Pulmonary artery endothelial cell (primary cell): ENCODE measurements at regions not wholly inside any gene's neighbourhood (a gene's known extent, or its start where the extent isn't known, plus 50 kb on each side); places are given as distances from the start of the nearest gene placed in this dataset.

Experiments used
- DNase-seq: peaks from one replicate; pipeline ENCODE4 v3.0.0-alpha.2; 2011; ENCODE audit warnings: low read depth, low spot score

DNA sequence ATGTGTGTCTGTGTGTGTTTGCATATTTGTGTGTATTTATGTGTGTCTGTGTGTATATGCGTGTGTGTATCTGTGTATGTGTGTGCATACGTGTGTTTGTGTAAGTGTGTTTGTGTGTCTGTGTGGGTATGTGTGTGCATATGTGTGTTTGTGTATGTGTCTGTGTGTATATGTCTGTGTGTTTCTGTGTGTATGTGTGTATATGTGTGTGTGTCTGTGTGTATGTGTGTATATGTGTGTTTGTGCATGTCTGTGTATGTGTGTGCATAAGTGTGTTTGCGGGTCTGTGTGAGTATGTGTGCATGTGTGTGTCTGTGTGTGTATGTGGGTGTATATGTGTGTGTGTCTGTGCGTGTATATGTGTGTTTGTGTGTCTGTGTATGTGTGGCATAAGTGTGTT is 1030.5 kb upstream of the TMEM132C start:
- DNase-seq, result no peak

DNA sequence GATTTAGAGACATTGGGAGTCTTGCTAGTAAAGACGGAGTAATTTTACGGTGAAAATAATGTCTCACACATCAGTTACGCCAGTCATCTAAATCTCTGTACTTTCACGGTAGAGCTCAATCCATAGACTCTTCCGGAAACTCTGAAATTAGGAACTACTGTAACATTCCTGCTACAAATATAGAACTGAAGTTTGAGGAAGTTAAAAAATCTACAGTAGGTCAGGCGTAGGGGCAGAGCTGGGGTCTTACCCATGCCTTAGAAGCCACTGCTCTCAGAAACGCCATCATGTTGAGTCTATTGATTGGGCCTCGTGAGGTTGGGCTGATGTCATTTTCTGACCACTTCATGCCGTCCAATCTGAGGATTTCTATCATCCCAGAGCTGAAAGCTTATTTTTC is 1029.8 kb upstream of the TMEM132C start:
- no peak for DNase-seq

DNA sequence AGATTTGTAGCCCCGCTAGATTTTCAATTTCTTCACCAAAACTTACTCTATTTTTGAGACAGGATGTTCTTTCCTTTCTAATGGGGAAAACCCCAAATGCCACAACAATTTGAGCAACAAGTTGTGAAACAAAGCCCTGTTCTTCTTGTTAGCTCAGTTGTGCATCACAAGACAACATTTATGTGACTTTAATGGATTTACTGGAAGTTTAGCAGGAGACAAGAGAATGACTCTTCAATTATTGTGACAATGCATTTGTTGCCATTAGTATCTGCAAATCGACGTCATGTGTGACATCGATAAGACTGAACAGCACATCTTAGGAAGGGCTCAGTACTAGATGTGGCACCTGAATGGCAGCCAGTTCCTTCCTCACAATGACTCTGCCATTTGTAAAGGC is 1028.9 kb upstream of the TMEM132C start:
- no peak for DNase-seq

GRCh38 chr12:127239781-127240180 is 1027.2 kb upstream of the TMEM132C start:
- DNase-seq, result no peak

DNA sequence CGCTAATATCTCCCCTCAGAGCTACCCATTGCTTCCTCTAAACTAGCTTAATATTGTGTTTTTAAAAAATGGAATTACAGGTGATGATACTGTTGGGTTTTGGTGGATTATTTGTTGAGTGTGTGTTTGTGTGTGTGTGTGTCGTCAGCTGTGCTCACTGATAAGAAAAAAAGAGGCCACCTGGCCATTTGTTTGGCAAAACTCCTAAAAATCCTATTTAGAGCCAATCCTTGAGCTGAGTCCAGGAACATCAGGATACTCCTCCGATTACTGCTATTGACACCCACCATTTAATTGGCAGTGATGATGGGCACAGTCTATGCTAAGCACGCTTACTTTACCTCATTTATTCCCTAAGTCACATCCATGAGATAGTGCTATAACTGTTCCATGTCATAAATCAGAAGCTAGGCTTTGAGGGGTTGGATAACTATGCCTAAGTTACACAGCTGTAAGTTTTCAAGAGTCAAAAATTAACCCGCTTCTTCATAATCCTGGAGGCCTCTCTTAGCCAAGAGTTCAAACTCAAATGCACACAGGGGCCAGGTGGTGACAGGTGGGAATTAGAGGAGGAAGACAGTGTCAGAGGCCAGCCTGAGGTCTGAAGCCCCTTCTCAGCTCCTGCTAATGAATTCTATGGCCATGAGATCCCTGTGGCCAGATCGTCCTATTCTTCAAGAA is 1026.6 kb upstream of the TMEM132C start:
- DNase-seq, result no peak

GRCh38 chr12:127241072-127241817 is 1025.7 kb upstream of the TMEM132C start:
- no peak for DNase-seq

- no peak for DNase-seq
These were observed 1022.0 kb upstream of the TMEM132C start for GRCh38 chr12:127245009-127245408.

DNA sequence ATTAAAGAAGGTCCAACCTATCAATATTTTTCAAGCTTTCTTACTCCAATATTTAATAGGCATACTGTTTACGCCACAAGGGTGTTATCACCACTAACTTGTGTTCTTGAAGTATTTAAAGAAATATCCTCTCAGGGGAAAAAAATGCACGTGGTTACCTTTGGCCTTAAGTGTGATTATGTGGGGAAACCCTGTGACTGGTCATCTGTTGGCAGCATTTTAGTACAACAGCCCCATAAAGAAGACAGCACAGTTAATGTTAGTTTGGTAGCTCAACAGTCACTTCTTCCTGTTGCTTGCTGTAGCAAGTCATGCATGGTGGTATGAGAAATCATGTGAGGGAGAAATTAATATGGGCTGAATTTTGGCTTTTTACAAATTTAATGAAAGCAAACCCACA is 1021.5 kb upstream of the TMEM132C start:
- no peak for DNase-seq

GRCh38 chr12:127247937-127248336 is 1019.0 kb upstream of the TMEM132C start:
- no peak for DNase-seq

DNA sequence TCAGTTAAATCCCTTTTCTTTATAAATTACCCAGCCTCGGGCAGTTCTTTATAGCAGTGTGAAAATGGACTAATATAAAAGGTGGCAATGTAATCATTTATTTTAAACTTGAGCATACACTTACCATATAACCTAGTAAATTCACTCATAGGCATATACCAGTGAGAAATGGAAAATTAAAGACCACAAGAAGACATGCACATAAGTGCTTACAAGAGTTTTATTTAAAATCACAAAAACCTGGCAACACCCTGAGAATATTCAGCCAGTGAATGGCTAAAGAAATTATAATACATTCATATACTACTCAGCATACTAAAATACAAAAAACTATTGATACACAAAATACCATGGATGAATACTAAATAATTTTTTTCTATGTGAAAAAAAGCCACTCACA is 1017.5 kb upstream of the TMEM132C start:
- no peak for DNase-seq

DNA sequence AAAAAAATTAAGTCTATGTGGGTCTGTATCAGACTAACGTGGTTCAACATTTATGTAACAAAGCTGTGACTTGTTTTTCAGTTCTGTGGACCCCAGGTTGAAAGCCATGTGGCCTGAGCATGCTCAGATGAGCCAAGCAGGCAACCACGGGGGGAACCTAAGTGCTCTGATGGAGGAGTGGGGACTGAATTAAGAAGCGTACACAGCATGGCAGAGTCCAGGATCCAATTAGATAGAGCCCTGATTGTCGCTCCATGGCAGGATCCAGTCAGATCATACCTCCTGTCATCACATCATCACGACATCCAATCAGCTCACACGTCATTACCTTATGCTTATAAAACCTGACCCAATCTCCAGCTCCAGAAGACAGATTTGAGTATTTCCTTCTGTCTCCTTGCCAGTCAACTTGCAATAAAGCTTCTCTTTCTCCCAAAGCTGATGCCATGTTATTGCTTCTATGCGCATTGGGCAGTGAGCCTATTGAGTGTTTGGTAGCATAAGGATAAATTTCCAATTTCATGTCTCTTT is 1013.1 kb upstream of the TMEM132C start:
- DNase-seq, result no peak

DNA sequence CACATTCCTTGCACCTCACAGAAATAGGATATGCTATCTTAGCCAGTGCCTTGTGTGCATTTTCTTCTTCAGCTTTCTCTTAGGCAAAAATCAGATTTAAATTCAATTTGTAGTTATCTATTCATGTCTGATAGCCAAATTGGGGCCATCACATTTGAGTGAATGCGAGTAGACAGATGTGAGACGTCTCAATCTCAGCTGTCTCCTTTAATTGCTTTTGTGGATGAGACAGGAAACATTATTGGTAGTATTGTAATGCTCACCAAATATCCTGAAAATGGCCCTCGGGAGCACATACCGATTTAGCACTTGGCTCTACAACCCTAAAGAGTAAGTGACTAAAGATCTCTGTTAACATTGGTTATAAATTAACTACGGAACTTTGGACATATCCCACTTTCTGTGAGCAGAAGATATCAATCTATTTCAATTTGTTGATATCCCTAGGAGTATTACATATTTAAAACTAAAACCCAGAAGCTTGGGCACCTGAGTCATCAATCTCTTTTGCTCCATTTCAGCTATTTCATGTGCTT is 1012.5 kb upstream of the TMEM132C start:
- DNase-seq, result no peak

- peak; percentile 15 for DNase-seq
These were observed 1009.5 kb upstream of the TMEM132C start for GRCh38 chr12:127257366-127257935.

- no peak for DNase-seq
These were observed 1006.4 kb upstream of the TMEM132C start for GRCh38 chr12:127260531-127260930.

DNA sequence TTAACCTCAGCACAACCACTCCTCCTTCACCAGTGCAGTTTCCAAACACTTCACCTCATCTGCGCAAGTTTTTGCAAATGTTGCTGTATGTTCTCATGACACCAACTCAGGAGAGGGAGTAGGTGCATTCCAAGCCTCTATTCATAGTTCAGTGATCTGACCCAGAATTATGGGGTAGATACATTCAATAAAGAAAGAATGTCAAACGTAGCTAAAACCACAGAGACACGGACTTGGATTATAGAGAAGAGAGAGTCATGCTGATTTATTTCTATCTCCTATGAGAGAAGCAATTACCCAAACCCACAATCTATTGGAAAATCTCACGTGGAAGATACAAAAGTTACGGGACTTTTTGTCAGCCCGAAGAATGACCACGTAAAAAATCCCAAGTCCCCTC is 1006.0 kb upstream of the TMEM132C start:
- DNase-seq, result no peak

DNA sequence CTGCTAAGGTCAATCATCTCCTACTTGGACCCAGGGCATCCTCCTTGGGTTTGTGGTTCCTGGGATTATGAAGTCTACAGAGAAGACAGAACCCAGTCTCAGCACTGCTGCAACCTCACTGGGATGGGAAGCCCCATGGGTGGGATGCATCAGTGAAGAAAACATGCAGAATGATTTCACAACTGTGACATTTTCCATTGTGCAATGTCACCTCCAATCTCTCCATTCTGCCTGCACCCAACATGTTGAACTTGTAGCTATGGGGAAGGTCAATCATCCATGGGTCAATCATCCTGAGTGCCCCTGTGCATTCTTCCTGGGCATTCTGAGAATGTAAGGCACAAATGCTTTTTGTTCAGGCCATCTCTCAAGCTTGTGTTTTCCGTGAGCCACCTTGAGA is 1004.4 kb upstream of the TMEM132C start:
- no peak for DNase-seq

GRCh38 chr12:127263621-127264020 is 1003.3 kb upstream of the TMEM132C start:
- DNase-seq, result no peak

DNA sequence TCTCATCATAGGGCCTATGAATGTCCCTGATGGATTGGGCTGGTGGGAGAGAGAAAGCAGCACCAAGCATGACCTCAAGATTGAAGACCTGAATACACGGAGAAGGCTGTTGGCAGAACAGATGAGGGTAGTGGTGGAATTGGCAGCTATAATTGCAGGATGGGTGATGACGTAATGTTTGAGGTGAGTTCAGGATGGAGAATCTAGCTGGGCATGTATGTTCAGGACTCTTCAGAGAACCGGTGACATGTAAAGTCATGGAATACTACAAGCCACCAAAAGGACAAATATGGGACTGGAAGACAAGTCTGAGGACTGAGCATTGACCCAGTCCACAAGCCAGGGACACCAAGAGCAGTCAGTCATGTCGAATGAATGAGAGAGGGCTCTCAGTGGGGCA is 999.8 kb upstream of the TMEM132C start:
- no peak for DNase-seq

GRCh38 chr12:127268213-127268612 is 998.8 kb upstream of the TMEM132C start:
- no peak for DNase-seq

DNA sequence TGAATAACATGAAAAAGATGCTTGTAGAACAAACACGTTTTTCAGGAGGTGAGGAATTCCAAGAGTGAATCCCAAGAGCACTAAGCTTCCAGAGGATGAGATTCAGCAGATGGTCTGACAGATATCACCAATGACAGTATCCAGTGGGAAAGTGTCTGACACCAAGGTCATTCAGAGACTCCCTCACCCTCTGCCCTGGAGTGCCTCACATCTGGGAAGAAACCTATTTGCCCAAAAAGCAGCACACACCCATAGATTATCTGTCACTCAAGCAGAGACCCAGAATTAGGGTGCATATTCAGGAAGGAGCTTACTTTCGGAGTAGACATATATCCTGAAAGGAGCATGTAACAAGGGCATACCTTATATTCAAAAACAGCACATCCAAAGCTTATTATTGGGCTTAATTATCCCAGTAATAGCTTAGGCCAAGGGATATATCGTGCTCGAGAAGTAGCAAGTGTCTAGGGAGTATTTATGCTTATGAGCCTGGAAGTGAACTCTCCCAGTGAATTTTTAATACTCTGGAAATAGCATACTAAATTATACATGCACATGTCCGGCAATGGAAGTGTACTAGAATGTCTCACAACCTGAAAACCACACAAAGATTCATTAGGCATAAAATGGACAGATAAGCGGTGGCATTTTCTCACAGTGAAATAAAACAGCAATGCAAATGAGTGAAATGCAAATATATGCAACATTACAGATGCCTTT is 998.1 kb upstream of the TMEM132C start:
- DNase-seq, result no peak

- no peak for DNase-seq
These were observed 996.8 kb upstream of the TMEM132C start for GRCh38 chr12:127270193-127270592.

DNA sequence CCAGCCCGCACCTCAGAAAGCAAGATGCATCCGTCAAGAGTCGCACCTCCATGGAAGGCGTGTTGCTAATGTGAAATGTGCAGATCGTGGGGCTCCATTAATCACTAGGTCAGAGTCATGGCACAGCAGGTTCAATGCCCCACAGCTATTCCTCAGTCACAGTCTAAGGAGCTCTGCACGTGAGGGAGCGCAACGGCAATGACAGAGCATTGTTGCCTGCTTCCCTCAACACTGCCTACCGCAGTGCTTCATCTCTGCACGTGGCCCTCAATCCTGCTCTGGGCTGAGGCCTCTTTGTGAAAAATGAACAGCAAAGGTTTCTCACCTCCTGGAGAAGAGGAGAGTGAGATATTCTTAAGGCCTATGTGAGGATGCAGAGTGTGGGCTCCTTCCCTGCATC is 995.2 kb upstream of the TMEM132C start:
- DNase-seq, result no peak
